Loucy (cell line): ENCODE measurements at regions not wholly inside any gene's neighbourhood (a gene's known extent, or its start where the extent isn't known, plus 50 kb on each side); places are given as distances from the start of the nearest gene placed in this dataset.

Experiments
- EZH2phosphoT487 ChIP-seq: fragments of 200-600 bp; IDR thresholded peaks from 2 replicates; pipeline ENCODE4 v1.6.1; 2018; ENCODE audit warnings: antibody characterized with exemption, mild to moderate bottlenecking, moderate library complexity, borderline replicate concordance
- TF ChIP-seq, protein P1 (sequence below): fragments of 200-600 bp; sonication (generic); conservative IDR thresholded peaks from 2 replicates; pipeline ENCODE4 v1.5.1; 2014; ENCODE audit warnings: mild to moderate bottlenecking, antibody characterized with exemption, low read length

DNA sequence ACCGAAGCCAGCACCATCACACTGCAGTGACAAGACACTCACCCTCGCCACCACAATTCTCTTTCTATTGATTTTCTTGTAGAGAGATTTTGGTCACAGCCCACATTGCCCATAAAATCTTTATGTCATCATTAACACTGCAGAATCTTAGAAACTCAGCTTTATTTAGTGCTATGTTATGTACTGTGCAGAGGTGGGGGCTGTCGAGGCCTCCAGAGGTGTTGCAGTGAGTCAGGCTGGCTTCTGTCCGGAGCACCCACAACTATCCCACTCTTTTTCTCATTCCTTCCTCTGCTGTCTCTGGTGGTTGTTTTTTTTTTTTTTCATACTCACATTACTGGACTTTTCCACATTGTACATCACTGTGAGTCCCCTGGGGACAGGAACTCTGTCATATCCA, 677.4 kb upstream of the HS6ST1 start:
- TF ChIP-seq, protein P1, sequence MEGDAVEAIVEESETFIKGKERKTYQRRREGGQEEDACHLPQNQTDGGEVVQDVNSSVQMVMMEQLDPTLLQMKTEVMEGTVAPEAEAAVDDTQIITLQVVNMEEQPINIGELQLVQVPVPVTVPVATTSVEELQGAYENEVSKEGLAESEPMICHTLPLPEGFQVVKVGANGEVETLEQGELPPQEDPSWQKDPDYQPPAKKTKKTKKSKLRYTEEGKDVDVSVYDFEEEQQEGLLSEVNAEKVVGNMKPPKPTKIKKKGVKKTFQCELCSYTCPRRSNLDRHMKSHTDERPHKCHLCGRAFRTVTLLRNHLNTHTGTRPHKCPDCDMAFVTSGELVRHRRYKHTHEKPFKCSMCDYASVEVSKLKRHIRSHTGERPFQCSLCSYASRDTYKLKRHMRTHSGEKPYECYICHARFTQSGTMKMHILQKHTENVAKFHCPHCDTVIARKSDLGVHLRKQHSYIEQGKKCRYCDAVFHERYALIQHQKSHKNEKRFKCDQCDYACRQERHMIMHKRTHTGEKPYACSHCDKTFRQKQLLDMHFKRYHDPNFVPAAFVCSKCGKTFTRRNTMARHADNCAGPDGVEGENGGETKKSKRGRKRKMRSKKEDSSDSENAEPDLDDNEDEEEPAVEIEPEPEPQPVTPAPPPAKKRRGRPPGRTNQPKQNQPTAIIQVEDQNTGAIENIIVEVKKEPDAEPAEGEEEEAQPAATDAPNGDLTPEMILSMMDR = no peak
- no peak for TF ChIP-seq EZH2phosphoT487
